Superior temporal gyrus (tissue), 1 donor: ENCODE measurements at regions not wholly inside any gene's neighbourhood (a gene's known extent, or its start where the extent isn't known, plus 50 kb on each side); places are given as distances from the start of the nearest gene placed in this dataset.
A peak's percentile ranks its signal among the peaks of the same experiment; 100 is the strongest.

Source experiments
- DNase-seq: peaks from one replicate; pipeline ENCODE4 v3.0.0-alpha.2; 2016; ENCODE audit errors: extremely low spot score

DNA sequence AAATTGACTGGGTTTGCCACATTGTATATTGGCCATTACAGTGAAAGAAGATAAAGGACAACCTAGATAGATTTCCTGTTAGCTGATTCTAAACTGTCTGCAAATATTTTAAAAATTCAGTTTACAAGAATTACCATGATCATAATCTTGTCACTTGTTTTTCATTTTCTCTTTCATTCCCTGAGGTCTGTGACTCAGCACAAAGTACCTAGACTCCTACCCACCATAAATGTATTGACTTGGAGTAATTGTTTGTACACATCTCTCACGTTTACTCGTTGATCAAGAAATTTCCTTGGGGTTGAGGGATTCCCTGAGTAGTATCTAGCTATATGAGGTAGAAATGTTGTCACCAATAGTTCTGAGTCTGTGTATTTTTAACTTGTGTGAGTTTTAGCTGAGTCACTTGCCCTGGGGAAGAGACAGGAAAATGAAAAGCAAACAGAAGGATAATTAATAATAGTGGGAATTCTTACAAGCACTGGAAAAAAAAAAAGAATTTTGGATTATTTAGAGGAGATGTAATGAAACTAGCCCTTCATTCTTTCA lies 299.2 kb upstream of the DACH1 start:
- no peak for DNase-seq

DNA sequence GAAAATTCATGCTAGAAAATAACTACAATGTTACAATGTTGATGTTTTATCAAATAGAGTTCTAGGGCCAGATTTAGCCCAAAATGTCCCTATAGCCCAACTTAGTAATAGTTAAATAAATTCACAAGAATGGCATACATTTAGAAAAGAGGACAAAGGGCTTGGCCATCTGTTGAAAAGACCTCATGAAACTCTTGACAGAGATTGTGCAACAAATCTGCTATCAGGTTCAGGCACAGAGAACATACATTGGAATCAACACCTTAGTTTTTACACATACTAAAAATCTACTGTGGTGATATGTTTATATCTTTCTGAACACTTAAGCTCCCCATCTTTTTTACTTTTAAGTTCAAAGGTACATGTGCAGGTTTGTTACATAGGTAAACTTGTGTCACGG lies 298.3 kb upstream of the DACH1 start:
- no peak for DNase-seq

DNA sequence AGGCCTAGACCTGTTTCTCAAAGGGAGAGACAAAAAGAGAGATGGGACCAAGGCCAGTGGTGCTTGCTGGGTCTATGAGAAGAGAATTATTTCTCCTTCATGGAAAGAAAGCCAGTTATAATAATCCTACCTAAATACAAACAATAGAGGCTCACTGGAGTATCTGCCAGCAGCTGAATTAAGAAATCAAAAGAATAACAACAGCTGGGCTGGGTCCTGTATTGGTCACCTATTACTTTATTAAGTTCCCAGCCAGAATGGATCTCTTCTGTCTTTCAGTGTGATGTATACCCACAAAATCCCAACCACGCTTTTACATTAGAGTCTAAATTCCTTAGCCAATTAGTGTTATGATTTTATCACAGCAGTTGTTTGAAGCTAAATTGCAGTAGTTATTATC lies 297.8 kb upstream of the DACH1 start:
- no peak for DNase-seq

- no peak for DNase-seq
Observed at GRCh38 chr13:72163678-72164077, 296.7 kb upstream of the DACH1 start.

- DNase-seq = no peak
Observed at GRCh38 chr13:72160977-72161376, 294.0 kb upstream of the DACH1 start.

GRCh38 chr13:72156760-72157159 lies 289.8 kb upstream of the DACH1 start:
- DNase-seq = no peak

- no peak for DNase-seq
Observed at GRCh38 chr13:72153272-72153671, 286.3 kb upstream of the DACH1 start.

GRCh38 chr13:72151241-72151640 lies 284.2 kb upstream of the DACH1 start:
- DNase-seq = no peak

DNA sequence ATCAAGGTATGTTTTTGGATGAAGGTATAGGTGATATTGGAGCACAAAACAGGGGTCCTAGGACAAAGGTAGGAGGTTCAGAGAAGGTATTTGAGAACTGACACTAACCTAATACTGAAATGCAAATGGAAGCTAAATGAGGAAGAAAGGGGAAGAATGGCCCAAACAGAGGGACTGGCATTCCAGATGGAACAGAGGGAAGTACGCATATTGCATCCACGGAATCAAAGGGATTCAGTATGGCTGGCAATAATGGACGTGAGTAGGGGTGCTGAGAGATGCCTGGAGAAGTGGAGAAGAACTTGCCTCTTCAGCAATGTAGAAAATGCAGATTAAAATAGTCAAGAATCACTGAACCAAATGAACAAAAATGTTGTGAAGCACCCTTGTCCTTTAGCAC lies 283.5 kb upstream of the DACH1 start:
- DNase-seq = no peak

DNA sequence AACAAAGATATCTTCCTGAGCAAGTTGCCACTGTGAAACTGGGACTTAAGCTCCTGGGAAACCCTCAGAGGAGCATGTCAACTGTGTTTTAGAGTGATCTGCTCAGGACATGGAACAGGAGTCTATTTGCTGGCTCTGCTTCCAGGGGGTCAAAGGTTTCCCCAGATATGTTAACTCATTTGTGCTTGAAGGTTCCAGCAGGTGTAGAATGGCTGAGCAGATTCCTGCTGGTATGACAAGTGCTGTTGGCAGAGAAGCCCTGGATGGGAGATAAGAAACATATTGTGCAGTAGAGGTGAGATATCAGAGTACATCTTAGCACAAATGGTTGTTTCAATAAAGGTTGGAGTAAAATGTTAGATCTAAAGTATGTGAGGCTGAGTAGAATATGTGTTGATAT lies 282.7 kb upstream of the DACH1 start:
- no peak for DNase-seq

DNA sequence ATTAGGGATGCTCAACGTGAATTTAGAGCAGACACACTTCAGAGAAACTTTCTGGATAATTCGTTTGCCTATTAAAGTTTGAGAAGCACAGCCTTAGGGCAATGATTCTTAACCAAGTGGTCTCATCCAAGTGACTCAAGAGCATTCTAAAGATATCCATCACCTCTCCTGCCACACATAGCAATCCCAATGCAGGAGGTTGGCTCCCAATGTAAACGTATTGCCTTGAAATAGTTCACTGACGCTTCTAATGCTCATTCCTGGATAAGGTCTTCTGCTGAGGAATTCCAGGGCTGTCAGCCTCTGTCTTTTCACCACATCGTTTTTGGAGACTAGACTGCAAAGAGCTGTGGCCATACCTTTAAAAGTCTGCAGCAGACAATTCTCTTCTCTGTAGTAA lies 279.8 kb upstream of the DACH1 start:
- DNase-seq = no peak

GRCh38 chr13:72145383-72145782 lies 278.4 kb upstream of the DACH1 start:
- DNase-seq = no peak

DNA sequence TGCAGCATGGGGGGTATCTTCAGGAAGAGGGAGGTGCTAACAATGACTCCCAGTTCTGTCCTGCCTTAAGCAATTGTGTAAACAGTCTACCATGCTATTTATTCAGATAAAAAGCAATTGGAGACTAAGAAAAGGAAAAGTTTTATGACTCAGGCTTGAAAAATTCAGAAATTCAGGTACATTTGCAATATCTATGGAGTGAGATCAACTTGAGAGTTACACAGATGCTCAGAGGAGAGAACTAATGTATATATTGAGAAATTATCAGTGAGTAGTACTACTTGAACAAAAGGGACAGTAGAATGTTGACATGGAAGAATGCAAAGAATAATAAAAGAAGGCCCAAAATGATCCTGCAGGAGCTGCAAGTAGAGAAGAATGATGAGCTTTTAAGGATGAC lies 277.6 kb upstream of the DACH1 start:
- DNase-seq = no peak

DNA sequence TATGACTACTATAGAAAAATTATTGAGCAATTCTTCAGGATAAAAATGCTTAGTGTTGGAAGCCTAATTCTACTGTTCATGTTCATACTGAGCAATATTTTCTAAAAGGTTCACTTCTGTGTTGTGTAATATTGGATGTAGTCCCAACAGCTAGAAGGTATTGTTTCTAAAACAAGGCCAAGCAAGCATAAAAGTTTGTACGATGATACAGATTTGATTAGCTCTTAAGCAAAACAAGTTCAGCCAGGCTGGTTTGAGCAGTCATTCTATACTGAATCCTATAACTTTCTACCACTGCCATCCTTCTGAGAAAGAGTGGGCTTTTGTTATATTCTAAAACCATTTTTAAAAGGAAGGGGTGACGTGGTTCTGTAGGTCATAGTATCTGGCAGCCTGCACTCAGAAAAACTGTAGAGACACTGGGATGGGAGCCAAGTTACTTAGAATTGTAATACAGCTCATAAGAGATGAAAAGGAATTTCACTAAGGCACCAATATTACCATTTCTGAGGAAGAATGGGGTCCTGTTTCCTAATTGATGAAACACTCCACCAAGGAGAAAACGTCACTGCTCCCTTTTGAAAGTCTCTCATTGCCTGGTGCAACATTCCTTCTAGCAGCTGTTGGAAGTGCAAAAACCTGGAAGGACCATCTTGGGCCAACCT lies 275.0 kb upstream of the DACH1 start:
- peak; percentile 21 for DNase-seq

GRCh38 chr13:72139192-72139591 lies 272.2 kb upstream of the DACH1 start:
- DNase-seq = no peak

DNA sequence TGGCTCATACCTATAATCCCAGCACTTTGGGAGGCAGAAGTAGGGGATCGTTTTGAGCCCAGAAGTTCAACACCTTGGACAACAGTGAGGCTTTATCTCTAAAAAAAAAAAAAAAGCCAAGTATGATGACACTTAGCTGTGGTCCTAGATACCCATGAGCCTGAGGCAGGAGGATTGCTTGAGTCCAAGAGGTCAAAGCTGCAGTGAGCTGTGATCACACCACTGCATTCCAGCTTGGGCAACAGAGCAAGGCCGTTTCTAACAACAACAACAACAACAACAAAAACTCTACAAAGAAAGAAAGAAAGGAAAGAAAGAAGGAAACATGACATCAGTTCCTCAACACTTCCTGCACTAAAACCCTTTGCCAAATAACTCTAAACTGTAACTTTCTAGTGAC lies 265.1 kb upstream of the DACH1 start:
- DNase-seq = no peak

GRCh38 chr13:72129117-72129516 lies 262.1 kb upstream of the DACH1 start:
- DNase-seq = no peak

DNA sequence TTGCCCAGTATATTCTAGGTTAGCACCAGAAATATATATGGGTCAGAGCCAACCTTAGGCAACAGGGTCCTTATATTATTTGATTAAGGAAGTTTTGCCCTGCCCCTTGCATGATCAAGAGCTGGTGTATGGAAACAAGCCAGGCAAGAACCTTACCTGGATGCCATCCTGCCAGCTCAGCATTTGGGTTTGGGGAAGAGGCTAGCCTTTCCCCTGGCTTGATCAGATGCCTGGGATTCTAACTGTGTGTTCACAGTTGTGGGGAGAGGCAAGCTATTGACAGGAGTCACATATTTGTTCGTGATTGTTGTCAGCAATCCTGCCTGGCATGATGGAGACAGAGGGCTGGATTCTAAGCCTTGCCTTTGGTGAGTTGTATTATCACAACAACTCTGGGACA lies 260.0 kb upstream of the DACH1 start:
- no peak for DNase-seq

DNA sequence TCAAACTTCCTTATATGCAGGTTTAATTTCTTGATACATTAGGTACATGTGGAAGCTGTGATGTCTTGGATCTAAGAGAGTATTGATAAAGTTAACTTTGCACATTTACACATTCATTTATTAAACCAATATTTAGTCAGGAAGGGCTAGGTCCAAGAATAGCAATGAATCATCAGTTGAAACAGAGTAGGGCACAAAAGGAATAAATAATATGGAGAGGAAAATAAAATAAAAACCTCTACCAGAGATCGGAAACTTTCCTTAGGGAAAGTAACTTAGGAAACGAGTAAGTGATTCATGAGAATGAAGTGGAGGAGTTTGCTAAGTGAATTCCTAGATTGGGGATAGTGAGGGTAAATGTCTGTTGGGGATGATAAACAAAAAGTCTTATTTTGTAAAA lies 259.4 kb upstream of the DACH1 start:
- no peak for DNase-seq

GRCh38 chr13:72125561-72125960 lies 258.6 kb upstream of the DACH1 start:
- no peak for DNase-seq

DNA sequence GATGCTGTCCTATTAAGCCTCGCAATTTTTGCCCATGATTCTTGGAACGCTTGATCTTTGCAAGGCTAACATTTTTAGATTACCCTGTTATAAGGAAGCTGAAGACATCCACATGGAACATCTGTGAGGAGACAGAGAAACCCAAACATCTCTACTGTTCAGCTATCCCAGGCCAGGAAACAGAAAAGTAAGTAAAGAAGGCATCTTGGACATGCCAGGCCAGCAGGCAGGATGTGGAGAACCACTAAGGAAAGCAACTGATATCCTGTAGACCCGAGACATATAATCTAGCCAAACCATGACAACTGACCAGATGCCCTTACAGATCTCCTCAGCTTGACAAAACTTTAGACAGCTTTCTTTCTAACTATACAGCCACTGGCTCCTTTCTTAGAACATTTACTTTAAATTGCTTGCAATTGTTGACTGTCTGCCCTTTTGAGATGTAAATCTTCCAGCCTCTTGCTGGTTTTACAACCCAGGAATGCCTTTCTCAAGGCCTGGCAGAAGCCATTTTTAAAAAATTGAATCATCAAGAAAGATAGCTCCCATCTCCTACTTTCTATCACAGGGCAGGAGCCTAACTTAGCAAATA lies 255.8 kb upstream of the DACH1 start:
- DNase-seq = no peak

DNA sequence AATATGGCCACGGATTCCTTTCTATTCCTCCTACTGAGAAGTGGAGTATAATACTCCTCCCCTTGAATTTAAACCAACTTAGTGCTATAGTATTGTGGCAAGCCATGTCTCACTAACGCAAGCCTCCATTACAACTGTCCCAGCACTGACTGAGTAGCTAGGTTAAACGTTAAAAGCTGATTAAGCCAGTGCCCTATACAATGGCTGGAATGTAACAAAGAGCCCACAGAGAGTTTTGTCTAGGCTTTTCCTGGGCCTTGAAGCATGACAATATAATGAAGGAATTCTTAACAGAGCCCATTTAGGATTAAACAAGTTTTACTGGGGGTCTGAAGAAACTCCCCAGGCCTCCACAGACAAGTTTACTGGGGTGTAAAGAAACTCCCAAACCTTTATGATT lies 254.5 kb upstream of the DACH1 start:
- DNase-seq = no peak

GRCh38 chr13:72120632-72121031 lies 253.6 kb upstream of the DACH1 start:
- no peak for DNase-seq

DNA sequence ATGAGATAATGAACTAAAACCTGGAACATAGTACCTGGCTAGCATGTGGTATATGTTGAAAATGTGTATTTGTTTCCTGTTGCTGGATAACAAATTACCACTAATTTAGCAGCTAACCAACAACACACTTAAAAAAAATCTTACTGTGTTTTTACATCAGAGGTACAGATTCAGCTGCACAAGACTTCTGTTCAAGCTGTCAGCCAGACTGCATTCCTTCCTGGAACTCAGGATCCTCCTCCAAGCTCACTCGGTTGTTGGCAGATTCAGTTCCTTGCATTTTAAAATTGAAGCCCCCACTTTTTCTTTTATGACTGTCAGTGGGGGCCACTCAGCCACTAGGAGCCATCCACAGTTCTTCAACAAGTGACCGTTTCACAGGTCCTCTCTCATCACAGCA lies 246.9 kb upstream of the DACH1 start:
- DNase-seq = no peak
